NB4 (cell line): ENCODE measurements at regions not wholly inside any gene's neighbourhood (a gene's known extent, or its start where the extent isn't known, plus 50 kb on each side); places are given as distances from the start of the nearest gene placed in this dataset.

Experiments
- DNase-seq: peaks from one replicate; pipeline ENCODE4 v3.0.0; 2010; ENCODE audit warnings: low read depth
- H3K4me3 ChIP-seq: one replicate; pipeline ENCODE4 v1.5.1; 2011; ENCODE audit warnings: mild to moderate bottlenecking, low read depth, low read length, moderate library complexity
- MYC ChIP-seq: IDR thresholded peaks from 2 replicates; pipeline ENCODE4 v1.6.1; 2011; ENCODE audit warnings: low read depth, low read length
- POLR2A ChIP-seq: IDR thresholded peaks from 2 replicates; pipeline ENCODE4 v1.6.1; 2011; ENCODE audit warnings: mild to moderate bottlenecking; ENCODE audit not compliant: insufficient read length; ENCODE audit errors: extremely low read depth
- TF ChIP-seq, protein P1 (sequence below): IDR thresholded peaks from one replicate; pipeline ENCODE4 v1.5.1; 2012; ENCODE audit warnings: low read depth, low read length
- TF ChIP-seq, protein P2 (sequence below): IDR thresholded peaks from 2 replicates; pipeline ENCODE4 v1.6.1; 2011; ENCODE audit warnings: low read depth, low read length

DNA sequence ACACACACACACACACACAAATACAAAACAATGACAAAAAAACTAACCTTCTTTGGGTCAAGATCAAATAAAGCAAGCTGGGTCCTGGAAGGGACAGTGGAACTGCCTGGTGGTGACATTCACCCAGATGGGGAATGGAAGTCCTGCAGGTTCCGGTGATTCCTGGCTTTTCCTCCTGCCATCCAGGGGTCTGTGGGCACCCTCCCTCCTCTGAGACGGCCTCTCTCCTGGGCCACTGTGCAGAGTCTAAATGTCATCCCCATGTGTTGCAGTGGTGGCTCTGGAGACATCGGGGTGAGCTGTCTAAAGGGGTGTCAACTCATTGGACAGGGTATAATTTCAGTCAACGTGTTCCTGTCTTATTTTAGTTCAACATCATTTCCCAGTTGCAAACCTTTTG lies 248.2 kb downstream of the ZNF536 start:
- no peak for DNase-seq
- TF ChIP-seq, protein P1, sequence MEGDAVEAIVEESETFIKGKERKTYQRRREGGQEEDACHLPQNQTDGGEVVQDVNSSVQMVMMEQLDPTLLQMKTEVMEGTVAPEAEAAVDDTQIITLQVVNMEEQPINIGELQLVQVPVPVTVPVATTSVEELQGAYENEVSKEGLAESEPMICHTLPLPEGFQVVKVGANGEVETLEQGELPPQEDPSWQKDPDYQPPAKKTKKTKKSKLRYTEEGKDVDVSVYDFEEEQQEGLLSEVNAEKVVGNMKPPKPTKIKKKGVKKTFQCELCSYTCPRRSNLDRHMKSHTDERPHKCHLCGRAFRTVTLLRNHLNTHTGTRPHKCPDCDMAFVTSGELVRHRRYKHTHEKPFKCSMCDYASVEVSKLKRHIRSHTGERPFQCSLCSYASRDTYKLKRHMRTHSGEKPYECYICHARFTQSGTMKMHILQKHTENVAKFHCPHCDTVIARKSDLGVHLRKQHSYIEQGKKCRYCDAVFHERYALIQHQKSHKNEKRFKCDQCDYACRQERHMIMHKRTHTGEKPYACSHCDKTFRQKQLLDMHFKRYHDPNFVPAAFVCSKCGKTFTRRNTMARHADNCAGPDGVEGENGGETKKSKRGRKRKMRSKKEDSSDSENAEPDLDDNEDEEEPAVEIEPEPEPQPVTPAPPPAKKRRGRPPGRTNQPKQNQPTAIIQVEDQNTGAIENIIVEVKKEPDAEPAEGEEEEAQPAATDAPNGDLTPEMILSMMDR: no peak
- TF ChIP-seq, protein P2, sequence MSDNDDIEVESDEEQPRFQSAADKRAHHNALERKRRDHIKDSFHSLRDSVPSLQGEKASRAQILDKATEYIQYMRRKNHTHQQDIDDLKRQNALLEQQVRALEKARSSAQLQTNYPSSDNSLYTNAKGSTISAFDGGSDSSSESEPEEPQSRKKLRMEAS: no peak
- no peak for TF ChIP-seq POLR2A

DNA sequence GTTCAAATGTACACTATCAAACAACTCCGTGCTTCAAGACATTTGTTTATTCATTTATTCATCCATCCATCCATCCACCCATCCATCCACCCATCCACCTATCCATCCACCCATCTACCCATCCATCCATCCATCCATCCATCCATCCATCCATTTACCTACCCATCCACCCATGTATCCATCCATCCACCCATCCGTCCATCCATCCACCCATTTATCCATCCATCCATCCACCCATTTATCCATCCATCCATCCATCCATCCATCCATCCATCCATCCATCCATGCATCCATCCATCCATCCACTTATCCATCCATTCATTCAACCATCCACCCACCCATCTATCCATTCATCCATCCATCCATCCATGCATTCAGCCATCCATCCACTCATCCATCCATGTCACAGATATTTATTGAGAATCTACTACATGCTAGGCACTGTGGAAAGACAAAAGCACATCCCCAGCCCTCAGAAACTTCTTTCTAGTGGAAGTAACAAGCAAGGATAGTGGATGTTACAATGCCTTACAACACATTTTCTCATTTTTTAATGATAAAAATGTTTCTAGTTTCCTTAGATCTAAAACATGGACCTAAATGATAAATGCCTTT lies 237.6 kb downstream of the ZNF536 start:
- no peak overlapping the region for H3K4me3 ChIP-seq
- TF ChIP-seq MYC (no peak), POLR2A (no peak)
- TF ChIP-seq, protein P1: no peak
- TF ChIP-seq, protein P2: no peak
- DNase-seq: no peak

More for the DNA sequence above, 248.2 kb downstream of the ZNF536 start:
- no peak overlapping the region for H3K4me3 ChIP-seq

DNA sequence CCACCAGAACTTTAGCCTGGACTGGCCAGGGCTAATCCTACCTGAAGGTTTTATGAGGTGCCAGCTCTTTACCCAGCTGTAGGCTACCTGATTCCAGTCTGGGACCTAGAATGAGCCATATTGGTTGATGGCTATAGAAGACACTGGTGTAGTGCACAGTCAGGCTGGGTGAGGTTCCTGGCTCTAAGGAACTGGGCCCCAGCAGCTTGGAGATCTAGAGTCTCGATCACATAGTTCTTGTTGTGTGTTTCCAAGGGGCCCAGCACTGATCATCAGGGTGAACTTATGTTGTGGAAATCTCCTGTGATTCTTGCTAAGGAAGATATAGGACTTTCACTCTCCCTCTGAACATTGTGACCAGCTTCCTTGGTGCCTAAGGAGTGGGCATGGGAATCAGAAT lies 236.3 kb downstream of the ZNF536 start:
- H3K4me3 ChIP-seq: no peak overlapping the region
- TF ChIP-seq MYC (no peak), POLR2A (no peak)
- TF ChIP-seq, protein P1: no peak
- TF ChIP-seq, protein P2: no peak
- no peak for DNase-seq
